Fibroblast of the aortic adventitia (primary cell): ENCODE measurements at regions not wholly inside any gene's neighbourhood (a gene's known extent, or its start where the extent isn't known, plus 50 kb on each side); places are given as distances from the start of the nearest gene placed in this dataset.
A peak's percentile ranks its signal among the peaks of the same experiment; 100 is the strongest.

Experiments
- DNase-seq: peaks from one replicate; pipeline ENCODE4 v3.0.0-alpha.2; 2010; ENCODE audit warnings: low read depth
- H3K4me3 ChIP-seq: 2 replicates; pipeline ENCODE4 v1.5.1; 2011; ENCODE audit warnings: low read depth, mild to moderate bottlenecking, control low read depth, low read length, moderate library complexity
- TF ChIP-seq, protein P1 (sequence below): IDR thresholded peaks from 2 replicates; pipeline ENCODE4 v1.5.1; 2011; ENCODE audit warnings: mild to moderate bottlenecking, low read length, control low read depth, inconsistent platforms; ENCODE audit not compliant: insufficient read depth

DNA sequence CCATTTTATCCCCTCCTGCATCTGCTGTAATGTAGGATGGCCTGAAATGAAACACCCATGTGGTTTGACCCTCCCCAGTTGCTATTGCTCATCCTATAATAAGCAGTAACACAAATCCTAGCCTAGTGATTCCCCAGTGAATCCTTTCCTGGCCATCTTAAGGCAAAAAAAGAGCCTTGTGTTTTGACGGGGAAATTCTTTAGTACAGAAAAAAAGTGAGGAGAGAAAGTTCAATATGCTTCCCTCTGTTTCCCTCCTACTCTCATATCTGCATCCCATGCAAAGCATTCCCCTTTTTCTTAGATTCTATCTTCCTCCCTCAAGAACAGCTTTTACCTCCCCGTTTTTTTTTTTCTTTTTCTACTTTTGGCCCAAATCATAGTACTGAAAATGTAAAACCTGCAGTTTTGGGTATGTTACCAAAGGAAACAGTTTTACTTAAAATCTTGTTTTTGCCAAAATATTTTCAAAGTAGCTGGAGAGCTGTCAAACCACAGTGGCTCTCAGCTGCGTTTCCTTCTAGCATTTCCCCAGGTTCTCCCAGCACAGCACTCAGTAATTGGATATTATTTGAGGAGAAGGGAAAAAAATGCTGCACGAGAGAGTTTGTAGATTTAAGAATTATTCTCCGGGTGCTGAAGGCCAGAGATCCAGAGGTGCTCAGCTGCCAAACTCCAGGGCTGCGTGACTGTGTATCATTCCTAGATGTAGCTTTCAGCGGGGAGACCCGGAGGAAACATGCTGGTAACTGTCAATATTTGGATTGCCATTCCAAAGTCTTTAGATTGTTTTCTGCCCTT, 321.4 kb downstream of the NPR3 start:
- TF ChIP-seq, protein P1, sequence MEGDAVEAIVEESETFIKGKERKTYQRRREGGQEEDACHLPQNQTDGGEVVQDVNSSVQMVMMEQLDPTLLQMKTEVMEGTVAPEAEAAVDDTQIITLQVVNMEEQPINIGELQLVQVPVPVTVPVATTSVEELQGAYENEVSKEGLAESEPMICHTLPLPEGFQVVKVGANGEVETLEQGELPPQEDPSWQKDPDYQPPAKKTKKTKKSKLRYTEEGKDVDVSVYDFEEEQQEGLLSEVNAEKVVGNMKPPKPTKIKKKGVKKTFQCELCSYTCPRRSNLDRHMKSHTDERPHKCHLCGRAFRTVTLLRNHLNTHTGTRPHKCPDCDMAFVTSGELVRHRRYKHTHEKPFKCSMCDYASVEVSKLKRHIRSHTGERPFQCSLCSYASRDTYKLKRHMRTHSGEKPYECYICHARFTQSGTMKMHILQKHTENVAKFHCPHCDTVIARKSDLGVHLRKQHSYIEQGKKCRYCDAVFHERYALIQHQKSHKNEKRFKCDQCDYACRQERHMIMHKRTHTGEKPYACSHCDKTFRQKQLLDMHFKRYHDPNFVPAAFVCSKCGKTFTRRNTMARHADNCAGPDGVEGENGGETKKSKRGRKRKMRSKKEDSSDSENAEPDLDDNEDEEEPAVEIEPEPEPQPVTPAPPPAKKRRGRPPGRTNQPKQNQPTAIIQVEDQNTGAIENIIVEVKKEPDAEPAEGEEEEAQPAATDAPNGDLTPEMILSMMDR: no peak
- H3K4me3 ChIP-seq: peak overlapping the region; percentile 11
- peak; percentile 93 for DNase-seq

DNA sequence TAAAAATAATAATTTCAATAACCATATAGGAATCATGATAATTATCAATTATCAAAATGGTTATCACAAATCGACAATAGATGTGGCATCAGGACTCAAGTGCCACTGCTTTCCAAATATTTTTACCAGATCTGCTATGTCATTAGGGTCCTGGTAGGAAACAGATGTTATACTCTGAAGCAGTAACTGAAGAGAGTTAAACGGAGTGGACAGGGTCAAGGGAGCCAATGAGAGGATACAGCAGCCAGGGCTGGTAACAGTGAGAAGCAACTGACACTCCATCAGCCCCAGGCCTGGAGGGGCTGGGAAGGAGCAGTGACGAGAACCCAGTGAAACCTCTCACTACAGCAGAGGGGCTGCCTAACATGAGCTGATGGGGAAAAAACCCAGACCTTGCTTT, 322.4 kb downstream of the NPR3 start:
- TF ChIP-seq, protein P1: no peak
- no peak overlapping the region for H3K4me3 ChIP-seq
- no peak for DNase-seq

DNA sequence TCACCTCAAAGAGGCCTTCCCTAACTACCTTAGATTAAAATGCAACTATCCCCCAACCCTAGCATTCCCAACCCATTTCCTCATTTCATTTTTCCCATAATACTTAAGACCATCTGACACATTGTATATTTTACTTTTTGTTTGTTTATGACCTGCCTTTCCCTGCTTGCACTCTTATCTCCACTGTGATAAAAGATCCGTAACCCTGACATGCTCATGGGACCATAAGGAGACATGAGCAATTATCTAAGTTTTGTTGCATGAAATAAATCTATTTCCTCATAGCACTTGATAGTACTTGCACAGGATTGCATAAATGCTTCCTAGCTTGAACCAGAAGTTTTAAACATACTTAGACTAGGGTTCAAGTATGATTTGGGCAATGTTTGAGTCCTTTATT, 323.7 kb downstream of the NPR3 start:
- no peak overlapping the region for H3K4me3 ChIP-seq
- peak; percentile 30 for DNase-seq
- TF ChIP-seq, protein P1: no peak

DNA sequence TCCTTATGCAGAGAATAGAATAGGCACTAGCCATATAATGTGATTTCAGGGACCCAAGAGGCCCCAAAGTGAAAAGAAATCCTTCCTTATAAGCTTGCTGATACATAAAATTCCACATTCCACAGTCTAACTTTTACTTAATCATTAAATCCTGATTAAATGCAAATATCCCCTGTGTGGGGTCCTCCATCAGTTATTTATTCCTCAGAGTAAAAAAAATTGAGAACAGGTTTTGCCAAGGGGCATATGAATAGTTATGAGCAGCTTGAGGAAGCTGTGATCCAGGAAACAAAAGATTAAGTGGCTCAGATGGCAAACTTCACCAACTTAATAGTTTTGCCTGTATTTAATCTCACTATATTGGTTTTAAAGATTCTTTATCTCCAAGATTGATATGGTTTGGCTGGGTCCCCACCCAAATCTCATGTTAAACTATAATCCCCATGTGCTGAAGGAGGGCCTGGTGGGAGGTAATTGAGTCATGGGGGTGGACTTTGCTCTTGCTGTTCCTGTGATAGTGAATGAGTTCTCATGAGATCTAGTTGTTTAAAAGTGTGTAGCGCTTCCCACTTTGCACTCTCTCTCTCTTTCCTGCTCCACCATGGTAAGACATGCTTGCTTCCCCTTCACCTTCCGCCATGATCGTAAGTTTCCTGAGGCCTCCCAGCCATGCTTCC, 324.9 kb downstream of the NPR3 start:
- H3K4me3 ChIP-seq: no peak overlapping the region
- TF ChIP-seq, protein P1: no peak
- DNase-seq: no peak

DNA sequence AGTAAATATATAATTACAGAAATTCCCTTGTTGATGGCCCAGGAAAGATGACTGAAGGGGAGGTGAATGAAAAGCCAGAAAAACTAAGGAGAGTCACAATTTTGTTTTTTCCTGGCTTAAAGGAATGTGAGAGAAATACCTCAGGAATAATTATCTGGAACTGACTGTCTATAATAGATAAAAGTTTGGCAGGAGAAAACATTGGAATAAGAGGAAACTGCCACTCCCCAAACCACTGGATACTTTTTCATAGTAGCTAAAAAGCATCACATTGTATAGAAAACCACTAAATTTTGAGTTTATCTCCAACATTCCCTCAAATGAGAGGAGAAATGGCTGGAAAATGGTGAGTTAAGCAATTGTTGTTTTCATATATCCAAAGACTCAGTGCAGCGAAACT, 326.0 kb downstream of the NPR3 start:
- DNase-seq: peak; percentile 59
- TF ChIP-seq, protein P1: no peak
- no peak overlapping the region for H3K4me3 ChIP-seq

DNA sequence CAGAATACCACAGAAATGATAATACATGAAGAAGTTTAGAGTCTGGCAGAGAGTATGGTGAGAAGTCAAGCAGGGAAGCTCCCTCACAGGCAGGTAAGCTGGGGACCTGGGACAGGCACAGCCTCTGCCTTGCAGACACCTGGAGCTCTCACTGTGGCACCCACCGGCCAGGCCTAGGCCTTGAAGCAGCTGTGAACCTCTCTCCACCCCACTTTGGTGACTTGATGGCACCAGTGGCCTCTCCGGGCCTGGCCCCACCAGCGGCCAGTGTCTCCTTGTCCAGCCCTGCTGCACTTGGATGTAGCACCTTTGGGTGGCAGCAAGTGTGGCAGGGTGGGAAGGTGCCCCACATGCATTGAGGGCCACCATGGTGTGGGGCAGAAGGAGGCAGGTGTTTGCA, 330.5 kb downstream of the NPR3 start:
- no peak overlapping the region for H3K4me3 ChIP-seq
- no peak for DNase-seq
- TF ChIP-seq, protein P1: no peak
